ENCODE measurements at regions not wholly inside any gene's neighbourhood (a gene's known extent, or its start where the extent isn't known, plus 50 kb on each side); places are given as distances from the start of the nearest gene placed in this dataset.

DNA sequence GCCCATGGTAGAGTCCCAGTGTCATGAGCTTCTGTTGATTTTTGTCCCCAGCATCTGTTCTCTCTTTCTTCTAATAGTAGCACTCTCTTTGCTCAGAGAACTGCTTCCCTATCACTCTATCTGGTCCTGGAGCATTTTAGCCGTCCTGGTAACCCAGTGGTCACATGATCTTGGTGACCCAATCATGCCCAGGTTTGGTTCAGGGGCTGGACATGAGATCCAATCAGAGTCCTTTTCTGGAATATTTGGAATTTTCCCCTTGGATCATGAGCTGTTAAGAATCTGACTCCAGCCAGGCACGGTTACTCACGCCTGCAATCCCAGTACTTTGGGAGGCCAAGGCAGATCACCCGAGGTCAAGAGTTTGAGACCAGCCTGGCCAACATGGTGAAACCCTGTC lies 197.0 kb downstream of the RAB11FIP4 start:
- FAIRE-seq (no peak), ATAC-seq (no peak), DNase-seq (ENCODE audit: extremely low read depth in 1 of 4, low spot score in 3 of 4) (no peak)
- WGBS (ENCODE audit: insufficient coverage, low coverage, missing lambda C conversion rate) = 3% methylated on average over 4 of the region's 4 CpGs
- no peaks in the 10 kb centered on the region for H3K4me1 ChIP-seq (replicated peaks in 1 of 2; ENCODE audit: control insufficient read depth in 2 of 2, insufficient read depth in 2 of 2, low read length in 2 of 2)
- no peaks in the 10 kb centered on the region for H3K79me2 ChIP-seq (ENCODE audit: control insufficient read depth, insufficient read depth, low read length)
- H3K9me3 ChIP-seq (replicated peaks; ENCODE audit: control insufficient read depth, insufficient read depth, low read depth, low read length) = no peaks in the 10 kb centered on the region
- no peak for TF ChIP-seq RCOR1 (IDR thresholded peaks at IDR 0.05; ENCODE audit: borderline replicate concordance in 1 of 2, low read depth in 2 of 2, low read length in 2 of 2)
- no peak for TF ChIP-seq ZNF431 (CRISPR knock-in tag; IDR thresholded peaks at IDR 0.05)
- TF ChIP-seq, protein P1, sequence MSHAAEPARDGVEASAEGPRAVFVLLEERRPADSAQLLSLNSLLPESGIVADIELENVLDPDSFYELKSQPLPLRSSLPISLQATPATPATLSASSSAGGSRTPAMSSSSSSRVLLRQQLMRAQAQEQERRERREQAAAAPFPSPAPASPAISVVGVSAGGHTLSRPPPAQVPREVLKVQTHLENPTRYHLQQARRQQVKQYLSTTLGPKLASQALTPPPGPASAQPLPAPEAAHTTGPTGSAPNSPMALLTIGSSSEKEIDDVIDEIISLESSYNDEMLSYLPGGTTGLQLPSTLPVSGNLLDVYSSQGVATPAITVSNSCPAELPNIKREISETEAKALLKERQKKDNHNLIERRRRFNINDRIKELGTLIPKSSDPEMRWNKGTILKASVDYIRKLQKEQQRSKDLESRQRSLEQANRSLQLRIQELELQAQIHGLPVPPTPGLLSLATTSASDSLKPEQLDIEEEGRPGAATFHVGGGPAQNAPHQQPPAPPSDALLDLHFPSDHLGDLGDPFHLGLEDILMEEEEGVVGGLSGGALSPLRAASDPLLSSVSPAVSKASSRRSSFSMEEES (CRISPR knock-in tag; IDR thresholded peaks at IDR 0.05) = peak; percentile 64
- TF ChIP-seq RAD51 (IDR thresholded peaks at IDR 0.05; ENCODE audit: borderline replicate concordance, low read depth) = peak; percentile 34; the same call in 1 of the 2 replicates
- TF ChIP-seq, protein P2, sequence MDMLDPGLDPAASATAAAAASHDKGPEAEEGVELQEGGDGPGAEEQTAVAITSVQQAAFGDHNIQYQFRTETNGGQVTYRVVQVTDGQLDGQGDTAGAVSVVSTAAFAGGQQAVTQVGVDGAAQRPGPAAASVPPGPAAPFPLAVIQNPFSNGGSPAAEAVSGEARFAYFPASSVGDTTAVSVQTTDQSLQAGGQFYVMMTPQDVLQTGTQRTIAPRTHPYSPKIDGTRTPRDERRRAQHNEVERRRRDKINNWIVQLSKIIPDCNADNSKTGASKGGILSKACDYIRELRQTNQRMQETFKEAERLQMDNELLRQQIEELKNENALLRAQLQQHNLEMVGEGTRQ (CRISPR knock-in tag; IDR thresholded peaks at IDR 0.05) = peak; percentile 9; the same call in 1 of the 2 replicates
- TF ChIP-seq DDX20 (tag; IDR thresholded peaks at IDR 0.05; ENCODE audit: low read depth) = no peak
- no TSS peak for BruUV-seq (replicated peaks)
- in situ Hi-C loops (cut with MboI) (no loop called here), intact Hi-C loops (cut with micrococcal nuclease) (no loop called here)
- H3K9me1 ChIP-seq (ENCODE audit: control insufficient read depth, insufficient read depth, low read length) = no peaks in the 10 kb centered on the region
- no peak overlapping the region for H3K27ac ChIP-seq (ENCODE audit: extremely low read depth, low read depth, low read length)
- no peak overlapping the region for H2AFZ ChIP-seq (ENCODE audit: low read depth, low read length)
- H3K36me3 ChIP-seq (ENCODE audit: control insufficient read depth, insufficient read depth, low read length) = no peaks in the 10 kb centered on the region
- no peak overlapping the region for H3K4me3 ChIP-seq
- 0 out of 2 replicates have a peak, but pooled peaks cover 3% of the 10 kb centered on the region for H4K20me1 ChIP-seq (replicated peaks; ENCODE audit: control insufficient read depth, insufficient read depth, low read length)
- peaks cover 6 to 24% of the 10 kb centered on the region in 2 experiments; a peak in 4 of 5 replicates for H3K27me3 ChIP-seq (ENCODE audit: control insufficient read depth in 2 of 2, insufficient read depth in 2 of 2, low read length in 2 of 2)
- H3K9ac ChIP-seq (ENCODE audit: insufficient read depth in 1 of 2, low read depth in 2 of 2, low read length in 2 of 2) = no peak overlapping the region
- ChIA-PET CTCF (ENCODE audit: low intra/inter-chr PET ratio) (no interaction called here), POLR2A (interaction anchor here (0.6 to 1.4 kb wide), 4 partner anchors 9 to 152 kb away, joined by 3 to 6 read pairs (median 4); no protein-coding TSS in a partner anchor)
- no peak overlapping the region for H3K4me2 ChIP-seq (ENCODE audit: insufficient read depth, low read length)
